ENCODE measurements at regions not wholly inside any gene's neighbourhood (a gene's known extent, or its start where the extent isn't known, plus 50 kb on each side); places are given as distances from the start of the nearest gene placed in this dataset.

DNA sequence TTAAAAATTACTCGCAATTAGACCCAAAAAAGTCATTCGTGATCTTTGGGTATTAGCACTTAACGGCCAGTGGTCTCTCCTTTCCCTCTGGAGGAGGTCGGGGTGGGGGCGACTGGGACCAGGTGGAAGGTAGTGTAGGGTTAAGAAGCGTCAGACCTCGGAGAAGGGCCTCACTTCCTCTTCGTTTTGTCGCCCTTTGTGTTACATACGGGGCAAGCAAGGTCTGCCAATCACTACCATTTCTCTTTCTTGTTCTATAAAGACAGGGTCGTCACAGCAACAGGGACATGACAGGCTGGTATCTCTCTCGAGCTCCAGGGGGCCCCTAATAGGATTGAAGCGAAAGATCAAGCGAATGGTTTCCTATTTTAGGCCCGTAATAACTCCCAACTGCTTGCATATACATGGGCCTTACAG, 136.6 kb downstream of the INSIG2 start:
- TF ChIP-seq, protein P1, sequence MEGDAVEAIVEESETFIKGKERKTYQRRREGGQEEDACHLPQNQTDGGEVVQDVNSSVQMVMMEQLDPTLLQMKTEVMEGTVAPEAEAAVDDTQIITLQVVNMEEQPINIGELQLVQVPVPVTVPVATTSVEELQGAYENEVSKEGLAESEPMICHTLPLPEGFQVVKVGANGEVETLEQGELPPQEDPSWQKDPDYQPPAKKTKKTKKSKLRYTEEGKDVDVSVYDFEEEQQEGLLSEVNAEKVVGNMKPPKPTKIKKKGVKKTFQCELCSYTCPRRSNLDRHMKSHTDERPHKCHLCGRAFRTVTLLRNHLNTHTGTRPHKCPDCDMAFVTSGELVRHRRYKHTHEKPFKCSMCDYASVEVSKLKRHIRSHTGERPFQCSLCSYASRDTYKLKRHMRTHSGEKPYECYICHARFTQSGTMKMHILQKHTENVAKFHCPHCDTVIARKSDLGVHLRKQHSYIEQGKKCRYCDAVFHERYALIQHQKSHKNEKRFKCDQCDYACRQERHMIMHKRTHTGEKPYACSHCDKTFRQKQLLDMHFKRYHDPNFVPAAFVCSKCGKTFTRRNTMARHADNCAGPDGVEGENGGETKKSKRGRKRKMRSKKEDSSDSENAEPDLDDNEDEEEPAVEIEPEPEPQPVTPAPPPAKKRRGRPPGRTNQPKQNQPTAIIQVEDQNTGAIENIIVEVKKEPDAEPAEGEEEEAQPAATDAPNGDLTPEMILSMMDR (IDR thresholded peaks at IDR 0.05; ENCODE audit: low read depth, low read length, missing input control) = no peak
- TF ChIP-seq GABPA (IDR thresholded peaks at IDR 0.05 in 1 of 2, conservative IDR thresholded peaks at IDR 0.05 in 1 of 2) = no peak
- TF ChIP-seq YY1 (IDR thresholded peaks at IDR 0.05) = no peak
- TF ChIP-seq, protein P2, sequence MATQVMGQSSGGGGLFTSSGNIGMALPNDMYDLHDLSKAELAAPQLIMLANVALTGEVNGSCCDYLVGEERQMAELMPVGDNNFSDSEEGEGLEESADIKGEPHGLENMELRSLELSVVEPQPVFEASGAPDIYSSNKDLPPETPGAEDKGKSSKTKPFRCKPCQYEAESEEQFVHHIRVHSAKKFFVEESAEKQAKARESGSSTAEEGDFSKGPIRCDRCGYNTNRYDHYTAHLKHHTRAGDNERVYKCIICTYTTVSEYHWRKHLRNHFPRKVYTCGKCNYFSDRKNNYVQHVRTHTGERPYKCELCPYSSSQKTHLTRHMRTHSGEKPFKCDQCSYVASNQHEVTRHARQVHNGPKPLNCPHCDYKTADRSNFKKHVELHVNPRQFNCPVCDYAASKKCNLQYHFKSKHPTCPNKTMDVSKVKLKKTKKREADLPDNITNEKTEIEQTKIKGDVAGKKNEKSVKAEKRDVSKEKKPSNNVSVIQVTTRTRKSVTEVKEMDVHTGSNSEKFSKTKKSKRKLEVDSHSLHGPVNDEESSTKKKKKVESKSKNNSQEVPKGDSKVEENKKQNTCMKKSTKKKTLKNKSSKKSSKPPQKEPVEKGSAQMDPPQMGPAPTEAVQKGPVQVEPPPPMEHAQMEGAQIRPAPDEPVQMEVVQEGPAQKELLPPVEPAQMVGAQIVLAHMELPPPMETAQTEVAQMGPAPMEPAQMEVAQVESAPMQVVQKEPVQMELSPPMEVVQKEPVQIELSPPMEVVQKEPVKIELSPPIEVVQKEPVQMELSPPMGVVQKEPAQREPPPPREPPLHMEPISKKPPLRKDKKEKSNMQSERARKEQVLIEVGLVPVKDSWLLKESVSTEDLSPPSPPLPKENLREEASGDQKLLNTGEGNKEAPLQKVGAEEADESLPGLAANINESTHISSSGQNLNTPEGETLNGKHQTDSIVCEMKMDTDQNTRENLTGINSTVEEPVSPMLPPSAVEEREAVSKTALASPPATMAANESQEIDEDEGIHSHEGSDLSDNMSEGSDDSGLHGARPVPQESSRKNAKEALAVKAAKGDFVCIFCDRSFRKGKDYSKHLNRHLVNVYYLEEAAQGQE (IDR thresholded peaks at IDR 0.05) = no peak
- TF ChIP-seq NR2F2 (IDR thresholded peaks at IDR 0.05) = no peak

Measured in liver (tissue), 3 donors.